A549 (cell line): ENCODE measurements at regions not wholly inside any gene's neighbourhood (a gene's known extent, or its start where the extent isn't known, plus 50 kb on each side); places are given as distances from the start of the nearest gene placed in this dataset.

Source experiments
- ATAC-seq, 2 experiments: fragments of 200-7000 bp in 1 of 2; fragments of >200 bp in 1 of 2; cut with Nextera tagmentation in 1 of 2; cut with Tn5 transposase in 1 of 2; 3 replicates each; pipeline versions ENCODE4 v1.8.0 to v1.9.1; 2018 to 2020; ENCODE audit warnings: mild to moderate bottlenecking in 1 of 2, moderate library complexity in 1 of 2
- CTCF ChIA-PET: fragments of 300-600 bp; sonication (Branson Sonifier 250); formaldehyde crosslinking; extraction: SDS; loops from one replicate; lab custom pipeline; 2021; ENCODE audit warnings: antibody characterized with exemption, inconsistent platforms; lab: Yijun Ruan, JAX
- POLR2A ChIA-PET: fragments of 350-600 bp; formaldehyde crosslinking; extraction: SDS; loops from one replicate; lab custom pipeline; 2021; ENCODE audit warnings: antibody characterized with exemption, inconsistent platforms; lab: Yijun Ruan, JAX
- DNase-seq, 2 experiments: peaks; one replicate each; pipeline versions ENCODE4 v3.0.0 to v3.0.0-alpha.2; 2011 to 2016; ENCODE audit warnings: low read depth in 1 of 2, low spot score in 1 of 2
- FAIRE-seq: peaks from 2 replicates; lab custom pipeline; 2011; peaks lifted over from hg19 to GRCh38; lab: Jason Lieb, UNC
- H3K27ac ChIP-seq, 2 experiments: fragments of >200 bp; sonication (Bioruptor Twin); formaldehyde crosslinking; 3 replicates each; pipeline ENCODE4 v1.5.1; 2016 to 2017
- H3K4me1 ChIP-seq: fragments of >200 bp; sonication (Bioruptor Twin); formaldehyde crosslinking; 3 replicates; pipeline ENCODE4 v1.6.1; 2016
- H3K4me2 ChIP-seq: fragments of >200 bp; sonication (Bioruptor Twin); formaldehyde crosslinking; 3 replicates; pipeline ENCODE4 v1.6.1; 2016
- H3K4me3 ChIP-seq: fragments of >200 bp; sonication (Bioruptor Twin); formaldehyde crosslinking; 3 replicates; pipeline ENCODE4 v1.5.1; 2016
- H3K9me3 ChIP-seq: fragments of >200 bp; sonication (Bioruptor Twin); formaldehyde crosslinking; 3 replicates; pipeline ENCODE4 v1.6.1; 2016
- CEBPB ChIP-seq, 2 experiments: fragments of >200 bp in 1 of 2; sonication (Bioruptor Twin) in 1 of 2; formaldehyde crosslinking in 1 of 2; IDR thresholded peaks; 2 replicates each; pipeline ENCODE4 v1.6.1; 2012 to 2016
- EHMT2 ChIP-seq: fragments of 200-600 bp; sonication (generic); IDR thresholded peaks from 2 replicates; pipeline ENCODE4 v1.6.1; 2016; ENCODE audit warnings: antibody characterized with exemption, low read depth, mild to moderate bottlenecking, moderate library complexity
- ELK1 ChIP-seq: fragments of 150-350 bp; IDR thresholded peaks from 2 replicates; pipeline ENCODE4 v1.6.1; 2014; ENCODE audit warnings: low read depth, mild to moderate bottlenecking, low read length
- ESRRA ChIP-seq: fragments of 150-350 bp; IDR thresholded peaks from 2 replicates; pipeline ENCODE4 v1.6.1; 2014; ENCODE audit warnings: mild to moderate bottlenecking, low read length, borderline replicate concordance
- GATA3 ChIP-seq: IDR thresholded peaks from 2 replicates; pipeline ENCODE4 v1.6.1; 2012; ENCODE audit warnings: borderline replicate concordance
- HEYL ChIP-seq: fragments of 250-450 bp; sonication (Bioruptor Pico); IDR thresholded peaks from 2 replicates; pipeline ENCODE4 v1.8.0; 2021; ENCODE audit warnings: mild to moderate bottlenecking, moderate library complexity
- HOXB5 ChIP-seq: fragments of 250-450 bp; sonication (Bioruptor Pico); IDR thresholded peaks from 2 replicates; pipeline ENCODE4 v1.5.0; 2020; ENCODE audit warnings: mild to moderate bottlenecking, moderate library complexity
- JUNB ChIP-seq: fragments of >200 bp; sonication (Bioruptor Twin); formaldehyde crosslinking; IDR thresholded peaks from 2 replicates; pipeline ENCODE4 v1.6.1; 2016
- KDM5A ChIP-seq: fragments of 200-600 bp; sonication (generic); IDR thresholded peaks from 2 replicates; pipeline ENCODE4 v1.6.1; 2016; ENCODE audit warnings: antibody characterized with exemption, mild to moderate bottlenecking
- MAFK ChIP-seq: fragments of 450-650 bp; IDR thresholded peaks from 2 replicates; pipeline ENCODE4 v1.6.1; 2014; ENCODE audit not compliant: partially characterized antibody
- NFE2L2 ChIP-seq: fragments of 150-350 bp; conservative IDR thresholded peaks from 2 replicates; pipeline ENCODE4 v1.6.1; 2014; ENCODE audit warnings: low read length
- NPAS2 ChIP-seq: fragments of 250-450 bp; sonication (Bioruptor Pico); IDR thresholded peaks from 2 replicates; pipeline ENCODE4 v1.8.0; 2022; ENCODE audit warnings: mild to moderate bottlenecking, moderate library complexity, borderline replicate concordance
- PHF8 ChIP-seq: fragments of 200-600 bp; sonication (generic); IDR thresholded peaks from 2 replicates; pipeline ENCODE4 v1.6.1; 2016; ENCODE audit warnings: low read depth, mild to moderate bottlenecking, antibody characterized with exemption, moderate library complexity, borderline replicate concordance
- POLR2A ChIP-seq: IDR thresholded peaks from 2 replicates; pipeline ENCODE4 v1.6.1; 2012; ENCODE audit warnings: mild to moderate bottlenecking, low read length
- RARB ChIP-seq: fragments of 250-450 bp; sonication (Bioruptor Pico); IDR thresholded peaks from 2 replicates; pipeline ENCODE4 v1.8.0; 2021; ENCODE audit warnings: mild to moderate bottlenecking, moderate library complexity
- RCOR1 ChIP-seq: fragments of 150-350 bp; IDR thresholded peaks from 2 replicates; pipeline ENCODE4 v1.6.1; 2014; ENCODE audit warnings: antibody characterized with exemption, low read length, low read depth
- RNF2 ChIP-seq: fragments of 200-600 bp; sonication (generic); IDR thresholded peaks from 2 replicates; pipeline ENCODE4 v1.6.1; 2016; ENCODE audit warnings: low read depth, mild to moderate bottlenecking, antibody characterized with exemption, moderate library complexity, borderline replicate concordance
- SREBF2 ChIP-seq: fragments of 450-650 bp; IDR thresholded peaks from 2 replicates; pipeline ENCODE4 v1.6.1; 2014; ENCODE audit warnings: mild to moderate bottlenecking, moderate library complexity
- TFCP2L1 ChIP-seq: fragments of 250-450 bp; sonication (Bioruptor Pico); IDR thresholded peaks from 2 replicates; pipeline ENCODE4 v1.5.0; 2021; ENCODE audit warnings: mild to moderate bottlenecking
- ZC3H11A ChIP-seq: fragments of 450-650 bp; IDR thresholded peaks from 2 replicates; pipeline ENCODE4 v1.6.1; 2014; ENCODE audit warnings: antibody characterized with exemption, mild to moderate bottlenecking
- ZFP36 ChIP-seq: fragments of 450-650 bp; IDR thresholded peaks from 2 replicates; pipeline ENCODE4 v1.6.1; 2014; ENCODE audit warnings: borderline replicate concordance; ENCODE audit not compliant: partially characterized antibody
- WGBS: methylation state at CpG from one replicate; pipeline ENCODE4 v1.1.6; 2017; ENCODE audit errors: missing lambda C conversion rate; 5-methylcytosine and 5-hydroxymethylcytosine counted together
- TF ChIP-seq, protein P1 (sequence below): fragments of 450-650 bp; IDR thresholded peaks from 2 replicates; pipeline ENCODE4 v1.6.1; 2014; ENCODE audit warnings: antibody characterized with exemption
- TF ChIP-seq, protein P2 (sequence below): IDR thresholded peaks from 2 replicates; pipeline ENCODE4 v1.6.1; 2012
- TF ChIP-seq, protein P3 (sequence below): fragments of >200 bp; sonication (Bioruptor Twin); formaldehyde crosslinking; IDR thresholded peaks from 2 replicates; pipeline ENCODE4 v1.6.1; 2016
- TF ChIP-seq, protein P4 (sequence below): fragments of 200-600 bp; sonication (generic); IDR thresholded peaks from 2 replicates; pipeline ENCODE4 v1.6.1; 2016; ENCODE audit warnings: antibody characterized with exemption, mild to moderate bottlenecking, moderate library complexity

GRCh38 chr6:4480788-4481735 lies 295.1 kb upstream of the CDYL start:
- 68% methylated on average over 10 of the region's 10 CpGs for whole genome bisulfite sequencing
- no peak for ATAC-seq
- CTCF ChIA-PET = no interaction called here

GRCh38 chr6:4478098-4478497 lies 298.1 kb upstream of the CDYL start:
- Histone ChIP-seq H3K9me3 (no peaks in the 10 kb centered on the region), H3K4me2 (no peak overlapping the region), H3K4me1 (no peaks in the 10 kb centered on the region), H3K4me3 (no peak overlapping the region), H3K27ac (no peak overlapping the region)
- FAIRE-seq = no peak
- TF ChIP-seq HOXB5 (CRISPR knock-in tag) (no peak), ELK1 (no peak), MAFK (no peak), CEBPB (IDR thresholded peaks at IDR 0.05) (no peak), KDM5A (no peak), EHMT2 (no peak), RCOR1 (no peak), RARB (CRISPR knock-in tag) (no peak), RNF2 (no peak), TFCP2L1 (no peak), POLR2A (no peak), ZFP36 (no peak), ESRRA (no peak), HEYL (no peak), PHF8 (no peak)
- TF ChIP-seq, protein P1, sequence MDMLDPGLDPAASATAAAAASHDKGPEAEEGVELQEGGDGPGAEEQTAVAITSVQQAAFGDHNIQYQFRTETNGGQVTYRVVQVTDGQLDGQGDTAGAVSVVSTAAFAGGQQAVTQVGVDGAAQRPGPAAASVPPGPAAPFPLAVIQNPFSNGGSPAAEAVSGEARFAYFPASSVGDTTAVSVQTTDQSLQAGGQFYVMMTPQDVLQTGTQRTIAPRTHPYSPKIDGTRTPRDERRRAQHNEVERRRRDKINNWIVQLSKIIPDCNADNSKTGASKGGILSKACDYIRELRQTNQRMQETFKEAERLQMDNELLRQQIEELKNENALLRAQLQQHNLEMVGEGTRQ = no peak
- TF ChIP-seq, protein P2, sequence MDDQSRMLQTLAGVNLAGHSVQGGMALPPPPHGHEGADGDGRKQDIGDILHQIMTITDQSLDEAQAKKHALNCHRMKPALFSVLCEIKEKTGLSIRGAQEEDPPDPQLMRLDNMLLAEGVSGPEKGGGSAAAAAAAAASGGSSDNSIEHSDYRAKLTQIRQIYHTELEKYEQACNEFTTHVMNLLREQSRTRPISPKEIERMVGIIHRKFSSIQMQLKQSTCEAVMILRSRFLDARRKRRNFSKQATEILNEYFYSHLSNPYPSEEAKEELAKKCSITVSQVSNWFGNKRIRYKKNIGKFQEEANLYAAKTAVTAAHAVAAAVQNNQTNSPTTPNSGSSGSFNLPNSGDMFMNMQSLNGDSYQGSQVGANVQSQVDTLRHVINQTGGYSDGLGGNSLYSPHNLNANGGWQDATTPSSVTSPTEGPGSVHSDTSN = no peak
- TF ChIP-seq, protein P3, sequence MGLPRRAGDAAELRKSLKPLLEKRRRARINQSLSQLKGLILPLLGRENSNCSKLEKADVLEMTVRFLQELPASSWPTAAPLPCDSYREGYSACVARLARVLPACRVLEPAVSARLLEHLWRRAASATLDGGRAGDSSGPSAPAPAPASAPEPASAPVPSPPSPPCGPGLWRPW = no peak
- ChIA-PET POLR2A (no interaction called here), CTCF (no interaction called here)
- DNase-seq = no peak
- no peak for ATAC-seq
- WGBS = 55% methylated on average over 3 of the region's 3 CpGs

More at GRCh38 chr6:4480788-4481735, 295.1 kb upstream of the CDYL start:
- no peaks in the 10 kb centered on the region for H3K9me3 ChIP-seq
- DNase-seq (no peak), FAIRE-seq (no peak)
- TF ChIP-seq GATA3 (no peak), SREBF2 (no peak), ZC3H11A (no peak), NPAS2 (CRISPR knock-in tag) (no peak), NFE2L2 (no peak), RCOR1 (no peak), JUNB (no peak), RARB (CRISPR knock-in tag) (no peak), EHMT2 (no peak)
- TF ChIP-seq, protein P4, sequence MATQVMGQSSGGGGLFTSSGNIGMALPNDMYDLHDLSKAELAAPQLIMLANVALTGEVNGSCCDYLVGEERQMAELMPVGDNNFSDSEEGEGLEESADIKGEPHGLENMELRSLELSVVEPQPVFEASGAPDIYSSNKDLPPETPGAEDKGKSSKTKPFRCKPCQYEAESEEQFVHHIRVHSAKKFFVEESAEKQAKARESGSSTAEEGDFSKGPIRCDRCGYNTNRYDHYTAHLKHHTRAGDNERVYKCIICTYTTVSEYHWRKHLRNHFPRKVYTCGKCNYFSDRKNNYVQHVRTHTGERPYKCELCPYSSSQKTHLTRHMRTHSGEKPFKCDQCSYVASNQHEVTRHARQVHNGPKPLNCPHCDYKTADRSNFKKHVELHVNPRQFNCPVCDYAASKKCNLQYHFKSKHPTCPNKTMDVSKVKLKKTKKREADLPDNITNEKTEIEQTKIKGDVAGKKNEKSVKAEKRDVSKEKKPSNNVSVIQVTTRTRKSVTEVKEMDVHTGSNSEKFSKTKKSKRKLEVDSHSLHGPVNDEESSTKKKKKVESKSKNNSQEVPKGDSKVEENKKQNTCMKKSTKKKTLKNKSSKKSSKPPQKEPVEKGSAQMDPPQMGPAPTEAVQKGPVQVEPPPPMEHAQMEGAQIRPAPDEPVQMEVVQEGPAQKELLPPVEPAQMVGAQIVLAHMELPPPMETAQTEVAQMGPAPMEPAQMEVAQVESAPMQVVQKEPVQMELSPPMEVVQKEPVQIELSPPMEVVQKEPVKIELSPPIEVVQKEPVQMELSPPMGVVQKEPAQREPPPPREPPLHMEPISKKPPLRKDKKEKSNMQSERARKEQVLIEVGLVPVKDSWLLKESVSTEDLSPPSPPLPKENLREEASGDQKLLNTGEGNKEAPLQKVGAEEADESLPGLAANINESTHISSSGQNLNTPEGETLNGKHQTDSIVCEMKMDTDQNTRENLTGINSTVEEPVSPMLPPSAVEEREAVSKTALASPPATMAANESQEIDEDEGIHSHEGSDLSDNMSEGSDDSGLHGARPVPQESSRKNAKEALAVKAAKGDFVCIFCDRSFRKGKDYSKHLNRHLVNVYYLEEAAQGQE = no peak
- no peaks in the 10 kb centered on the region for H3K4me1 ChIP-seq
- no peak overlapping the region for H3K4me2 ChIP-seq
- H3K4me3 ChIP-seq = no peak overlapping the region
- no peak overlapping the region for H3K27ac ChIP-seq
- POLR2A ChIA-PET = no interaction called here
